Upper lobe of right lung (tissue), 1 donor: ENCODE measurements at regions not wholly inside any gene's neighbourhood (a gene's known extent, or its start where the extent isn't known, plus 50 kb on each side); places are given as distances from the start of the nearest gene placed in this dataset.

ENCODE experiments used
- ATAC-seq: fragments of 200-7000 bp; cut with Tn5 transposase; one replicate; pipeline ENCODE4 v1.9.1; 2020; ENCODE audit warnings: mild to moderate bottlenecking, moderate library complexity
- DNase-seq: peaks from one replicate; pipeline ENCODE4 v3.0.0-alpha.2; 2020
- H3K27ac ChIP-seq: fragments of 200-600 bp; one replicate; pipeline ENCODE4 v1.8.0; 2022
- H3K27me3 ChIP-seq: fragments of 200-600 bp; one replicate; pipeline ENCODE4 v1.8.0; 2022; ENCODE audit warnings: mild to moderate bottlenecking
- H3K36me3 ChIP-seq: fragments of 200-600 bp; one replicate; pipeline ENCODE4 v1.8.0; 2022
- H3K4me1 ChIP-seq: fragments of 200-600 bp; one replicate; pipeline ENCODE4 v1.8.0; 2022
- H3K4me3 ChIP-seq: fragments of 200-600 bp; one replicate; pipeline ENCODE4 v1.8.0; 2022; ENCODE audit warnings: mild to moderate bottlenecking
- H3K9me3 ChIP-seq: fragments of 200-600 bp; one replicate; pipeline ENCODE4 v1.8.0; 2022
- intact Hi-C: fragments of 100-400 bp; cut with DNase I; formaldehyde crosslinking; loops from one replicate; pipeline ENCODE4 v1.11.0; 2022
- TF ChIP-seq, protein P1 (sequence below): fragments of 200-600 bp; IDR thresholded peaks from one replicate; pipeline ENCODE4 v1.8.0; 2022; ENCODE audit warnings: antibody characterized with exemption
- donor health status: DM: no; HTN: yes; CAD: no; lungs with severe emphysema.

DNA sequence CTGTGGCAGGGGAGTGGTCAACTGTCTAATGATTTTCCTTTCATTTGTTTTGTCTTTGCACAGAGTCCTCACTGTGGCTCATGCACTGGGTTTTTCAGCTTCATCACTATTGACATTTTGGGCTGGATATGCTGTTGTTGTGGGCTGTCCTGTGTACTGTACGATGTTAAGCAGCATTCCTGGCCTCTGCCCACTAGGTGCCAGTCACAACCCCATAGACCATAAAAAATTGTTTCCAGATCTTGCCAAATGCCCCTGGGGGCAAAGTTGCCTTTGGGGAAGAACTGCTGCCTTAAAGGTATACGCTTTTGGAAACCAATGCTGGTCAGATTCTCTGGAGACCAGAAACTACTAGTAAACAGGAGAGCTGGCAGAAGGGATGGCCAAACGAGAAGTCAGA lies 310.4 kb downstream of the SPRY2 start:
- Histone ChIP-seq H3K36me3 (no peaks in the 10 kb centered on the region), H3K9me3 (no peaks in the 10 kb centered on the region), H3K4me1 (peaks cover 4% of the 10 kb centered on the region), H3K27me3 (no peaks in the 10 kb centered on the region), H3K4me3 (no peak overlapping the region), H3K27ac (no peak overlapping the region)
- DNase-seq, result peak; percentile 69
- TF ChIP-seq, protein P1, sequence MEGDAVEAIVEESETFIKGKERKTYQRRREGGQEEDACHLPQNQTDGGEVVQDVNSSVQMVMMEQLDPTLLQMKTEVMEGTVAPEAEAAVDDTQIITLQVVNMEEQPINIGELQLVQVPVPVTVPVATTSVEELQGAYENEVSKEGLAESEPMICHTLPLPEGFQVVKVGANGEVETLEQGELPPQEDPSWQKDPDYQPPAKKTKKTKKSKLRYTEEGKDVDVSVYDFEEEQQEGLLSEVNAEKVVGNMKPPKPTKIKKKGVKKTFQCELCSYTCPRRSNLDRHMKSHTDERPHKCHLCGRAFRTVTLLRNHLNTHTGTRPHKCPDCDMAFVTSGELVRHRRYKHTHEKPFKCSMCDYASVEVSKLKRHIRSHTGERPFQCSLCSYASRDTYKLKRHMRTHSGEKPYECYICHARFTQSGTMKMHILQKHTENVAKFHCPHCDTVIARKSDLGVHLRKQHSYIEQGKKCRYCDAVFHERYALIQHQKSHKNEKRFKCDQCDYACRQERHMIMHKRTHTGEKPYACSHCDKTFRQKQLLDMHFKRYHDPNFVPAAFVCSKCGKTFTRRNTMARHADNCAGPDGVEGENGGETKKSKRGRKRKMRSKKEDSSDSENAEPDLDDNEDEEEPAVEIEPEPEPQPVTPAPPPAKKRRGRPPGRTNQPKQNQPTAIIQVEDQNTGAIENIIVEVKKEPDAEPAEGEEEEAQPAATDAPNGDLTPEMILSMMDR, result peak; percentile 39
- intact Hi-C loops, result no loop called here
- peak; percentile 98 for ATAC-seq

DNA sequence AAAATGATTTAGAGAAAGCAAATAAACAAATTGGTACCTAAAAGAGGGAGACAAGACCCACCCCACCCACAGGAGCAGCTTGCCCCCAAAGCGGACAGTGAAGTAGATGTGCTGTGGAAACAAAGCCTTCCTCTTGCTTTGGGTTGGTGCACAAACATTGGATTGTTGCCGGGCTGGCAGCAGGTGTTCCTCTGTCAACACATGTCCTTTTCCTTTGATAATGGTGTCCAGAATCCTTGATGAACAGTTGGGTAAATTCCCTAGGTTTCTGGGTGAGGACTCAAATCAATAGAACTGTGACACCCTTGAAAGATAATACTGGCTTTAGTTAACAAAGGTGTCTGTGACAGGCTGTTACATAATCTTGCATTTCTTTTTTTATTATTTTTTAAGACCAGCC lies 311.8 kb downstream of the SPRY2 start:
- Histone ChIP-seq H3K27me3 (no peaks in the 10 kb centered on the region), H3K36me3 (no peaks in the 10 kb centered on the region), H3K9me3 (no peaks in the 10 kb centered on the region), H3K27ac (no peak overlapping the region), H3K4me3 (no peak overlapping the region), H3K4me1 (peaks cover 4% of the 10 kb centered on the region)
- ATAC-seq (no peak), DNase-seq (no peak)
- TF ChIP-seq, protein P1, result no peak
- intact Hi-C loops, result no loop called here

DNA sequence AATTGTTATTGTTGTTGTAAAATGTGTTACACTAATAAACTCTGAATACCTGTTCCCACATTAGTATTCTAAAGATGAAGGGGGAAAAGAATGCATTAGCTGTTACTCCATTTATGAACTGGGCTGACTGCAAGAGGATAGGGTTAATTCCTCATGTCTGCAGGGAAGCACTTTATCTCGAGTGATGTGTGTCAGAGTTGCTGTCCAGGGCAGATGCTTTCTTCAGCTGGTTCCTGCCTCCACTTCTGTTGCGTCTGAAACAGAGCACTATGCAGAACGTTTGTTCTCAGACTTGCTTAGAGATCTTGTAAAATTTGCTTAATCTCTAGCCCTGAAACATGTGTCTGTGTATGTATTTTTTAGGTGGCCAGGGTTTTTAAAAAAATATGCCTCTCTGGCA lies 318.8 kb downstream of the SPRY2 start:
- Histone ChIP-seq H3K36me3 (no peaks in the 10 kb centered on the region), H3K4me1 (no peaks in the 10 kb centered on the region), H3K4me3 (no peak overlapping the region), H3K27ac (no peak overlapping the region), H3K27me3 (no peaks in the 10 kb centered on the region), H3K9me3 (no peaks in the 10 kb centered on the region)
- DNase-seq, result no peak
- TF ChIP-seq, protein P1, result no peak
- intact Hi-C loops, result no loop called here
- ATAC-seq, result no peak

DNA sequence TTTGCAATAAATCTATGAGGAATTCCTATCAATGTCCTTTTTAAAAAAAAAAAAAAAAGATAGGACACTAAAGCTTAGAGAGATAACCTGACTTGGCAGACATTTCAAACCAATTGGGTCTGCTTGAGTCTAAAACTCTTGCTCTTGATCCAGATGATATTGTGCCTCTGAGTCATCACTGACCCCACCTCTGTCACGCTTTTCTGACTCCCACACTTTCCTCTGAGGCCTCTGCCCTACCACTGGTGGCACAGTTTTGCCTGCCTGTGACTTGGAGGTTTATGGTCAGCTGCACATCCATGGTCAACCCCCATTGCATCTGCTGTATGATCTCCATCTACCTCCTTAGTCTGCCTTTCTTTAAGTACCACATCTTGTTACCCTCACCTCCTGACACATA lies 328.7 kb downstream of the SPRY2 start:
- TF ChIP-seq, protein P1, result no peak
- DNase-seq, result no peak
- H3K27ac ChIP-seq, result no peak overlapping the region
- ATAC-seq, result peak; percentile 69
- H3K4me1 ChIP-seq, result peaks cover 22% of the 10 kb centered on the region
- H3K27me3 ChIP-seq, result no peaks in the 10 kb centered on the region
- H3K4me3 ChIP-seq, result no peak overlapping the region
- H3K9me3 ChIP-seq, result no peaks in the 10 kb centered on the region
- H3K36me3 ChIP-seq, result no peaks in the 10 kb centered on the region
- intact Hi-C loops, result no loop called here

DNA sequence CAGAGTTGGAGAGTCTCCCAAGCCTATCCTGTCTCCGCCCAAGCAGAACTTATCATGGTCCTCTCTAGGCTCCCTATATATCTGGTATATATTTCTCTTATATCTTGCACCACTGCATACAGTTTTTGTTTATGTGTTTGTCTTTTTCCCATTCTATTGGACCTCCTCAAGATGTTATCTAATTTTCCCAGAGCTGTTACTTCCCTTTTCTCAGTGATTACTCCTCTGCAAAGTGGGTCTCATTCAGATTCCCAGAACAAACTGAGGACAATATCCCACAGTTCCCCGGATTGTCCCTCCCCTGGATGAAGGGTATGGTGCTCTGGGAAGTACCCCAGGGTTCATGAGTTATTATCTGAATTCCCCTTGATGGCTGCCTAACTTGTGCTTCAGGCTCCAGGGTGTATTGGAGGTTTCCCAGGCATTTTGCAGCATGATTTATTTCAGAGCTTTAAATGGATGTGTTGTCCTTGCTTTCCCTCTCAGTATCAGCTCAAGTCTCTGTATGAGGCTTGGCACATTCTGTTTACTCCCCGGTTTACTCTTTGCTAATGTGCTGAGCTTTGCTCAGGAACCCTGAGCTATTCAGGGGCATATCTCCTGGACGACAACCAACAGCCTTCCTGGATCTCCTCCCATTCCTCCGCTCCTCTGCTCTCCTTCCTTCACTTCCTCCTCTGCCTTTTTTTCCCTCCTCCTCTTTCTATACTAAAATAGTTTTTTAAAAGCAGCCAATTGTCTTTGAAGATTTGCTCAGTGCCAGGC lies 329.3 kb downstream of the SPRY2 start:
- H3K27ac ChIP-seq, result no peak overlapping the region
- TF ChIP-seq, protein P1, result no peak
- ATAC-seq, result peak; percentile 44
- no peaks in the 10 kb centered on the region for H3K36me3 ChIP-seq
- H3K4me1 ChIP-seq, result peaks cover 22% of the 10 kb centered on the region
- no peaks in the 10 kb centered on the region for H3K9me3 ChIP-seq
- intact Hi-C loops, result no loop called here
- H3K27me3 ChIP-seq, result no peaks in the 10 kb centered on the region
- DNase-seq, result no peak
- H3K4me3 ChIP-seq, result no peak overlapping the region
